Progenitor cell of endocrine pancreas (in vitro differentiated cells): ENCODE measurements at regions not wholly inside any gene's neighbourhood (a gene's known extent, or its start where the extent isn't known, plus 50 kb on each side); places are given as distances from the start of the nearest gene placed in this dataset.

ENCODE experiments used
- DNase-seq: peaks from one replicate; pipeline ENCODE4 v3.0.0; 2021; ENCODE audit warnings: low spot score; ENCODE audit not compliant: unreplicated experiment
- H3K27ac Mint-ChIP-seq: 2 replicates; pipeline ENCODE4 v1.8.0; 2021; ENCODE audit warnings: mild to moderate bottlenecking, moderate library complexity, mixed read lengths
- H3K27me3 Mint-ChIP-seq: 2 replicates; pipeline ENCODE4 v1.8.0; 2021; ENCODE audit warnings: mixed read lengths
- H3K36me3 Mint-ChIP-seq: 2 replicates; pipeline ENCODE4 v1.8.0; 2022; ENCODE audit warnings: mixed read lengths; ENCODE audit not compliant: insufficient read depth
- H3K4me1 Mint-ChIP-seq: 2 replicates; pipeline ENCODE4 v1.8.0; 2021; ENCODE audit warnings: low read depth, mixed read lengths
- H3K4me3 Mint-ChIP-seq: 2 replicates; pipeline ENCODE4 v1.8.0; 2021; ENCODE audit warnings: low read depth, mild to moderate bottlenecking, moderate library complexity, mixed read lengths
- H3K9me3 Mint-ChIP-seq: 2 replicates; pipeline ENCODE4 v1.8.0; 2021; ENCODE audit warnings: low read depth, mixed read lengths
- TF ChIP-seq, protein P1 (sequence below): fragments of 200-600 bp; sonication (generic); IDR thresholded peaks from one replicate; pipeline ENCODE4 v1.5.0; 2021; ENCODE audit warnings: antibody characterized with exemption, mild to moderate bottlenecking; ENCODE audit not compliant: unreplicated experiment

DNA sequence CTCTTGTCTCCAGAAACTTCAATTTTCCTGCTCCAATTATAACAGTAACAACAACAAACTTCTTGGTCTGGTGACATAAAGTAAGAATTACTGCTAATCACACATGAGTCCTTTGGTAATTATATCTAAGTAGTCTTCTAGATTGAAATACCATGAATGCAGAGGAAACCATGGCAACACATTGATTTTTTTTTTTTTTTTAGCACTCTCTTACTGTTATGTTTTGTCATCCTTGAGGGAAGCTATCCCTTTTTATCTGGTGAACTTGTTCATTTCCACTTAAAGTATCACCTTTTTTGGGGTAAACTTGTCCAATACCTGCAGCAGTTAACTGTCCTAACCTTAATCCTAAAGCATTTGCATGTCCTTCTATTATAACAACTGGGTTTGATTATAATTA, 256.3 kb downstream of the B3GLCT start:
- H3K27ac Mint-ChIP-seq: no peak overlapping the region
- no peak for DNase-seq
- TF ChIP-seq, protein P1, sequence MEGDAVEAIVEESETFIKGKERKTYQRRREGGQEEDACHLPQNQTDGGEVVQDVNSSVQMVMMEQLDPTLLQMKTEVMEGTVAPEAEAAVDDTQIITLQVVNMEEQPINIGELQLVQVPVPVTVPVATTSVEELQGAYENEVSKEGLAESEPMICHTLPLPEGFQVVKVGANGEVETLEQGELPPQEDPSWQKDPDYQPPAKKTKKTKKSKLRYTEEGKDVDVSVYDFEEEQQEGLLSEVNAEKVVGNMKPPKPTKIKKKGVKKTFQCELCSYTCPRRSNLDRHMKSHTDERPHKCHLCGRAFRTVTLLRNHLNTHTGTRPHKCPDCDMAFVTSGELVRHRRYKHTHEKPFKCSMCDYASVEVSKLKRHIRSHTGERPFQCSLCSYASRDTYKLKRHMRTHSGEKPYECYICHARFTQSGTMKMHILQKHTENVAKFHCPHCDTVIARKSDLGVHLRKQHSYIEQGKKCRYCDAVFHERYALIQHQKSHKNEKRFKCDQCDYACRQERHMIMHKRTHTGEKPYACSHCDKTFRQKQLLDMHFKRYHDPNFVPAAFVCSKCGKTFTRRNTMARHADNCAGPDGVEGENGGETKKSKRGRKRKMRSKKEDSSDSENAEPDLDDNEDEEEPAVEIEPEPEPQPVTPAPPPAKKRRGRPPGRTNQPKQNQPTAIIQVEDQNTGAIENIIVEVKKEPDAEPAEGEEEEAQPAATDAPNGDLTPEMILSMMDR: no peak
- H3K4me3 Mint-ChIP-seq: no peak overlapping the region
- H3K27me3 Mint-ChIP-seq: no peaks in the 10 kb centered on the region
- no peaks in the 10 kb centered on the region for H3K9me3 Mint-ChIP-seq
- H3K36me3 Mint-ChIP-seq: no peaks in the 10 kb centered on the region
- H3K4me1 Mint-ChIP-seq: peaks cover 10% of the 10 kb centered on the region

DNA sequence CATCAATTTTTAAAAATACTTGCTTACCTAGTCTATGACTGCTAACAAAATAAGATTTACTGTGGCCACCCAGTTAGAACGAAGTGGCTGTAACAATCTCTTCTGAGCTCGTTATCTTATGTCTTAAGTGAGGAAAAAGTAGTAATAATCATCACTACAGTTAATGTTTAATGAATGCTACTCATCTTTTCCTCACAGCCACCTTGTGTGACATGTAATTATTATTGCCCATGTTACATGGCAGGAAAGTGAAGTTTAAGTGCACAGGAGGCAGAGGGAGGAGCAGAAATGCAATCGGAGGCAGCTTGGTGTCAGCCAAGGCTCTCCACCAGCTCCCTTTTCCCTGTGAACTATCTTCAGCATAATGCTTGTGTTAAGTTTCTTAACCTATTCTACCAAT, 260.3 kb downstream of the B3GLCT start:
- peaks cover 10% of the 10 kb centered on the region for H3K4me1 Mint-ChIP-seq
- TF ChIP-seq, protein P1: no peak
- H3K27me3 Mint-ChIP-seq: no peaks in the 10 kb centered on the region
- H3K36me3 Mint-ChIP-seq: no peaks in the 10 kb centered on the region
- DNase-seq: no peak
- no peaks in the 10 kb centered on the region for H3K9me3 Mint-ChIP-seq
- H3K4me3 Mint-ChIP-seq: no peak overlapping the region
- H3K27ac Mint-ChIP-seq: no peak overlapping the region

DNA sequence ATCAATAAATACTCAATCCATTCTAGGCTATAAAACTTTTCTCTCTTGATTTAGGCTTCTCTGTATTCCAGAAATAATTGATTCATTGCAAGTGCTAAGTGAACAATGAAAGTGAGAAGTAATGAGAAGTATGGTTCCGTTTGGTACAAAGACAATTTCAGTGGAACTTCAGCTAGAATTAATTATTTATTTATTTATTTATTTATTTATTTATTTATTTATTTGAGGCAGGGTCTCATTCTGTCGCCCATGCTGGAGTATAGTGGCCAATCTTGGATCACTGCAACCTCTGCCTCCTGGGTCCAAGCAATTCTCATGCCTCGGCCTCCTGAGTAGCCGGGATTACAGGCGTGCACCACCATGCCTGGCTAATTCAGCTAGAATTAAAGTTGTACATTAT, 262.1 kb downstream of the B3GLCT start:
- no peak for DNase-seq
- Mint-ChIP-seq H3K36me3 (no peaks in the 10 kb centered on the region), H3K4me1 (peaks cover 6% of the 10 kb centered on the region), H3K27me3 (no peaks in the 10 kb centered on the region), H3K27ac (no peak overlapping the region), H3K9me3 (no peaks in the 10 kb centered on the region), H3K4me3 (no peak overlapping the region)
- TF ChIP-seq, protein P1: no peak

DNA sequence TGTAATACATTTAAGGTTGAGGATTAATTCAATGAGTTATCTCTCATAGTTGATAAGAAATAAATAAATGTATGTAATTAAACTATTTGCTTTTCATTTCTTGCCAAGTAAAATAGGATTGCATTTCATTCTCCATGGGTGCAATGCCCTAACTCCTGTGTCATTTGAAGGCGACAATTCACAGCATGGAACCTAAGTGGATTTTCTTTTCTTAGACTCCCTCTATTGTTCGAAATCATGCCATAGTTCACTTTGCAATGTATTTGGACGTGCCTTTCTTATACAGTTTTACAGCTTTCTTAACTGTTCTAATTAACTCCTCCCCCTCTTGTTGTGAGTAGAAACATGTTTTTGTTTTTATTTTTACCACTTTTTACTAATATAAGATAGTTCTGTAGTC, 263.0 kb downstream of the B3GLCT start:
- Mint-ChIP-seq H3K36me3 (no peaks in the 10 kb centered on the region), H3K9me3 (no peaks in the 10 kb centered on the region), H3K4me3 (no peak overlapping the region), H3K4me1 (peaks cover 2% of the 10 kb centered on the region), H3K27ac (no peak overlapping the region), H3K27me3 (peaks cover 3% of the 10 kb centered on the region)
- TF ChIP-seq, protein P1: no peak
- no peak for DNase-seq

DNA sequence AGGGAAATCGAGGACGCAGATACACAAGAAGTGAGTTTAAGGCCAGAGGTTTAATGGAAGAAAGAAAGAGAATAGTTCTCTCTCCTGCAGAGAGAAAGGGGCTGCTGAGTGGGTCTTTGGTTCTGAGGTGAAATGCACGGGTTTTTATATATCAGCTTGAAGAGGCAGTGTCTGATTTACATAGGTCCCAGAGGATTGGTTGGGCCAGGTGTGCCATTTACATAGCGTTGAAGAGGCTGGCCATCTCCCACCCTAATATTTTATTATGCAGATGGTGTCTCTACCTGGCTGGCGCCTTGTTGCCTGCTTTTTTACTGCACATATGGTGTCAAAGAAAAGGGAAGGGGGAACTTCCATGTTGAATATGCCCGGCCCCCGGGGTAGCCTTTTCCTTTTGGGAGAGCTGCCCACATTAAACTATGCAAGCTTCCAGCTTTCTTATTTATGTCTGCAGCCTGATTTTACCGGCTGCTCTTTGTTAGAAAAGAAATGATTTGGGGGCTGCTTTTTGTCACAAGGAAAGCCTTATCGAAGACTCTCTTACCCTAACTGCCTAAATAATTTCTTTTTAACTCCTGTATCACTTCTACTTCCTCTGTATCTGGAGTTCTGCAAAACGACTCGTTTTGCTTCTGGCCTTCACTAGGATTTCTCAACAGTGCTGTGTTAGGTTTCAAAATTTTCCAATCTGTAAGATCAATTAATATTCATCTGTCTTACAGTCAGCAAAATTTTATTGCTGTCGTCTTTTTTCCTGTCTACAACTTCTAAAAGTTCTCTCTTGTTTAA, 268.5 kb downstream of the B3GLCT start:
- no peak overlapping the region for H3K4me3 Mint-ChIP-seq
- TF ChIP-seq, protein P1: no peak
- H3K9me3 Mint-ChIP-seq: no peaks in the 10 kb centered on the region
- H3K4me1 Mint-ChIP-seq: no peaks in the 10 kb centered on the region
- peaks cover 5% of the 10 kb centered on the region for H3K27me3 Mint-ChIP-seq
- no peak overlapping the region for H3K27ac Mint-ChIP-seq
- H3K36me3 Mint-ChIP-seq: no peaks in the 10 kb centered on the region
- DNase-seq: no peak
